RWPE2 (cell line): ENCODE measurements at regions not wholly inside any gene's neighbourhood (a gene's known extent, or its start where the extent isn't known, plus 50 kb on each side); places are given as distances from the start of the nearest gene placed in this dataset.

ENCODE experiments used
- ATAC-seq: fragments of 200-7000 bp; cut with Tn5 transposase; 3 replicates; pipeline ENCODE4 v1.9.1; 2021; ENCODE audit warnings: low read depth
- DNase-seq: peaks from one replicate; pipeline ENCODE4 v3.0.0-alpha.2; 2020; ENCODE audit warnings: low spot score
- H3K27ac ChIP-seq: fragments of 450-650 bp; 2 replicates; pipeline ENCODE4 v1.5.1; 2017; ENCODE audit warnings: mild to moderate bottlenecking; ENCODE audit not compliant: poor library complexity, severe bottlenecking
- H3K27me3 ChIP-seq: fragments of 250-450 bp; sonication (Bioruptor Pico); 2 replicates; pipeline ENCODE4 v1.5.1; 2021; ENCODE audit warnings: mild to moderate bottlenecking, moderate library complexity; ENCODE audit not compliant: insufficient read depth, poor library complexity, severe bottlenecking
- H3K36me3 ChIP-seq: fragments of 250-450 bp; sonication (Bioruptor Pico); 2 replicates; pipeline ENCODE4 v1.5.1; 2020; ENCODE audit warnings: low read depth, mild to moderate bottlenecking, moderate library complexity
- H3K4me1 ChIP-seq: fragments of 250-450 bp; sonication (Bioruptor Pico); 2 replicates; pipeline ENCODE4 v1.5.1; 2021; ENCODE audit warnings: mild to moderate bottlenecking, moderate library complexity; ENCODE audit not compliant: insufficient read depth, poor library complexity, severe bottlenecking
- H3K4me3 ChIP-seq: fragments of 250-450 bp; sonication (Bioruptor Pico); 2 replicates; pipeline ENCODE4 v1.5.1; 2021; ENCODE audit warnings: mild to moderate bottlenecking, moderate library complexity; ENCODE audit not compliant: severe bottlenecking
- H3K9me3 ChIP-seq: fragments of 250-450 bp; sonication (Bioruptor Pico); 2 replicates; pipeline ENCODE4 v1.5.1; 2021; ENCODE audit warnings: mild to moderate bottlenecking, moderate library complexity; ENCODE audit not compliant: severe bottlenecking
- CTCF ChIP-seq: fragments of 450-650 bp; IDR thresholded peaks from one replicate; pipeline ENCODE4 v1.5.1; 2017; ENCODE audit warnings: mild to moderate bottlenecking, moderate library complexity; ENCODE audit not compliant: poor library complexity, severe bottlenecking

GRCh38 chr13:44300895-44301638 is 72.6 kb upstream of the SERP2 start:
- H3K4me1 ChIP-seq: peaks cover 55% of the 10 kb centered on the region
- ATAC-seq: peak; percentile 91
- no peak for TF ChIP-seq CTCF
- no peaks in the 10 kb centered on the region for H3K9me3 ChIP-seq
- no peak overlapping the region for H3K4me3 ChIP-seq
- DNase-seq: peak; percentile 79
- no peaks in the 10 kb centered on the region for H3K27me3 ChIP-seq
- peak overlapping the region; percentile 91 for H3K27ac ChIP-seq
- H3K36me3 ChIP-seq: no peaks in the 10 kb centered on the region

- TF ChIP-seq CTCF: no peak
- no peak for ATAC-seq
- Histone ChIP-seq H3K36me3 (no peaks in the 10 kb centered on the region), H3K27me3 (no peaks in the 10 kb centered on the region), H3K4me1 (peaks cover 58% of the 10 kb centered on the region), H3K9me3 (no peaks in the 10 kb centered on the region), H3K27ac (peak overlapping the region; percentile 91), H3K4me3 (no peak overlapping the region)
- no peak for DNase-seq
These were observed 72.0 kb upstream of the SERP2 start for GRCh38 chr13:44301639-44302015.

- ATAC-seq (no peak), DNase-seq (no peak)
- no peak overlapping the region for H3K4me3 ChIP-seq
- H3K36me3 ChIP-seq: no peaks in the 10 kb centered on the region
- no peaks in the 10 kb centered on the region for H3K9me3 ChIP-seq
- peak overlapping the region; percentile 91 for H3K27ac ChIP-seq
- H3K27me3 ChIP-seq: no peaks in the 10 kb centered on the region
- peaks cover 64% of the 10 kb centered on the region for H3K4me1 ChIP-seq
- no peak for TF ChIP-seq CTCF
These were observed 71.4 kb upstream of the SERP2 start for GRCh38 chr13:44302233-44302632.

- ATAC-seq: no peak
- H3K36me3 ChIP-seq: no peaks in the 10 kb centered on the region
- no peak for DNase-seq
- peaks cover 68% of the 10 kb centered on the region for H3K4me1 ChIP-seq
- H3K27ac ChIP-seq: no peak overlapping the region
- H3K4me3 ChIP-seq: no peak overlapping the region
- H3K27me3 ChIP-seq: no peaks in the 10 kb centered on the region
- H3K9me3 ChIP-seq: no peaks in the 10 kb centered on the region
- no peak for TF ChIP-seq CTCF
These were observed 70.6 kb upstream of the SERP2 start for GRCh38 chr13:44302940-44303575.
